ENCODE measurements at regions not wholly inside any gene's neighbourhood (a gene's known extent, or its start where the extent isn't known, plus 50 kb on each side); places are given as distances from the start of the nearest gene placed in this dataset.

GRCh38 chr6:74632196-74632875, 573.5 kb downstream of the COL12A1 start:
- TF ChIP-seq CTCF (conservative IDR thresholded peaks at IDR 0.05) (no peak), ZFX (IDR thresholded peaks at IDR 0.05) (no peak)
